AG10803 (cell line): ENCODE measurements at regions not wholly inside any gene's neighbourhood (a gene's known extent, or its start where the extent isn't known, plus 50 kb on each side); places are given as distances from the start of the nearest gene placed in this dataset.
A peak's percentile ranks its signal among the peaks of the same experiment; 100 is the strongest.

ENCODE experiments used
- DNase-seq: peaks from one replicate; pipeline ENCODE4 v3.0.0; 2010; ENCODE audit warnings: low read depth
- H3K4me3 ChIP-seq: 2 replicates; pipeline ENCODE4 v1.5.1; 2011; ENCODE audit warnings: mild to moderate bottlenecking, low read length, control low read depth
- TF ChIP-seq, protein P1 (sequence below): conservative IDR thresholded peaks from 2 replicates; pipeline ENCODE4 v1.5.1; 2011; ENCODE audit warnings: mild to moderate bottlenecking, low read length, control low read depth, inconsistent platforms

GRCh38 chr9:70478963-70479641 is 64.6 kb upstream of the KLF9 start:
- TF ChIP-seq, protein P1, sequence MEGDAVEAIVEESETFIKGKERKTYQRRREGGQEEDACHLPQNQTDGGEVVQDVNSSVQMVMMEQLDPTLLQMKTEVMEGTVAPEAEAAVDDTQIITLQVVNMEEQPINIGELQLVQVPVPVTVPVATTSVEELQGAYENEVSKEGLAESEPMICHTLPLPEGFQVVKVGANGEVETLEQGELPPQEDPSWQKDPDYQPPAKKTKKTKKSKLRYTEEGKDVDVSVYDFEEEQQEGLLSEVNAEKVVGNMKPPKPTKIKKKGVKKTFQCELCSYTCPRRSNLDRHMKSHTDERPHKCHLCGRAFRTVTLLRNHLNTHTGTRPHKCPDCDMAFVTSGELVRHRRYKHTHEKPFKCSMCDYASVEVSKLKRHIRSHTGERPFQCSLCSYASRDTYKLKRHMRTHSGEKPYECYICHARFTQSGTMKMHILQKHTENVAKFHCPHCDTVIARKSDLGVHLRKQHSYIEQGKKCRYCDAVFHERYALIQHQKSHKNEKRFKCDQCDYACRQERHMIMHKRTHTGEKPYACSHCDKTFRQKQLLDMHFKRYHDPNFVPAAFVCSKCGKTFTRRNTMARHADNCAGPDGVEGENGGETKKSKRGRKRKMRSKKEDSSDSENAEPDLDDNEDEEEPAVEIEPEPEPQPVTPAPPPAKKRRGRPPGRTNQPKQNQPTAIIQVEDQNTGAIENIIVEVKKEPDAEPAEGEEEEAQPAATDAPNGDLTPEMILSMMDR: no peak
- H3K4me3 ChIP-seq: no peak overlapping the region
- peak; percentile 45 for DNase-seq

GRCh38 chr9:70477907-70478480 is 63.5 kb upstream of the KLF9 start:
- no peak for DNase-seq
- H3K4me3 ChIP-seq: no peak overlapping the region
- TF ChIP-seq, protein P1: no peak

- TF ChIP-seq, protein P1: no peak
- H3K4me3 ChIP-seq: no peak overlapping the region
- peak; percentile 31 for DNase-seq
Observed at GRCh38 chr9:70477146-70477745, 62.8 kb upstream of the KLF9 start.

GRCh38 chr9:70475211-70475610 is 60.8 kb upstream of the KLF9 start:
- TF ChIP-seq, protein P1: no peak
- H3K4me3 ChIP-seq: no peak overlapping the region
- peak; percentile 50 for DNase-seq

DNA sequence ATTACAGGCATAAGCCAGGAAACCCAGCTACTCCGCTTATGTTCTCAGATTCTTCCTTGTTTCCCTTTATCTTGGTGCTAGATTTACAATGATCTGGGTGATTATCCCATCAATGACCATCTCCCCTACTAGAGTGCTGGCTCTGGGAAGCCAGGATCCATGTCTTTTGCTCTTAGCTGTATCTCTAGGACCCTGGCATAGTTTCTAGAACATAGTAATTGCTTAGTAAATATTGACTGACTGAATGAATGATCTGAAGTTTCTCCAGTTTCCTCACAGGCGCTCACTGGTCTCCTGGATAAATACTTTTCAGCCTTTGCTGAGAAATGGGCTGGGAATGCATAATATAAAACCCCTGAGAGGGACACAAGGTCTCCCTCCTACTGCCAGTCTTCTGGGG is 60.0 kb upstream of the KLF9 start:
- no peak for DNase-seq
- no peak overlapping the region for H3K4me3 ChIP-seq
- TF ChIP-seq, protein P1: no peak

- no peak for DNase-seq
- no peak overlapping the region for H3K4me3 ChIP-seq
- TF ChIP-seq, protein P1: no peak
Observed at GRCh38 chr9:70472268-70473249, 58.1 kb upstream of the KLF9 start.
